Stimulated activated CD4-positive, alpha-beta T cell treated with anti-CD3 and anti-CD28 coated beads, TNF-alpha, amount 100 ng/mL, for 4 hours (primary cell): ENCODE measurements at regions not wholly inside any gene's neighbourhood (a gene's known extent, or its start where the extent isn't known, plus 50 kb on each side); places are given as distances from the start of the nearest gene placed in this dataset.

Experiments used
- DNase-seq, 3 experiments: peaks; one replicate each; pipeline ENCODE4 v3.0.0-alpha.2; 2020; ENCODE audit warnings: low read depth in 3 of 3

- DNase-seq, result no peak
Observed at GRCh38 chr1:172952516-172952915, 98.2 kb downstream of the TNFSF18 start.

- no peak for DNase-seq
Observed at GRCh38 chr1:172954476-172955150, 96.1 kb downstream of the TNFSF18 start.

GRCh38 chr1:172955161-172955815, 95.5 kb downstream of the TNFSF18 start:
- no peak for DNase-seq

- DNase-seq, result no peak
Observed at GRCh38 chr1:172956871-172957270, 93.9 kb downstream of the TNFSF18 start.

GRCh38 chr1:172957491-172957890, 93.2 kb downstream of the TNFSF18 start:
- no peak for DNase-seq

GRCh38 chr1:172959571-172959970, 91.2 kb downstream of the TNFSF18 start:
- DNase-seq, result no peak

- no peak for DNase-seq
Observed at GRCh38 chr1:172960019-172960418, 90.7 kb downstream of the TNFSF18 start.

- no peak for DNase-seq
Observed at GRCh38 chr1:172960454-172961208, 90.1 kb downstream of the TNFSF18 start.

- DNase-seq, result no peak
Observed at GRCh38 chr1:172964864-172965263, 85.9 kb downstream of the TNFSF18 start.

- DNase-seq, result no peak
Observed at GRCh38 chr1:172966844-172967540, 83.7 kb downstream of the TNFSF18 start.

- no peak for DNase-seq
Observed at GRCh38 chr1:172967936-172968335, 82.8 kb downstream of the TNFSF18 start.

- DNase-seq, result no peak
Observed at GRCh38 chr1:172969611-172970010, 81.1 kb downstream of the TNFSF18 start.

- DNase-seq, result no peak
Observed at GRCh38 chr1:172970186-172970585, 80.6 kb downstream of the TNFSF18 start.

- DNase-seq, result no peak
Observed at GRCh38 chr1:172971241-172971640, 79.5 kb downstream of the TNFSF18 start.

GRCh38 chr1:172972258-172972657, 78.5 kb downstream of the TNFSF18 start:
- DNase-seq, result no peak

- no peak for DNase-seq
Observed at GRCh38 chr1:172973424-172973823, 77.3 kb downstream of the TNFSF18 start.

GRCh38 chr1:172976222-172977041, 74.3 kb downstream of the TNFSF18 start:
- no peak for DNase-seq

GRCh38 chr1:172977296-172978017, 73.3 kb downstream of the TNFSF18 start:
- DNase-seq, result no peak

GRCh38 chr1:172978595-172978994, 72.1 kb downstream of the TNFSF18 start:
- no peak for DNase-seq

GRCh38 chr1:172979828-172980227, 70.9 kb downstream of the TNFSF18 start:
- no peak for DNase-seq

- DNase-seq, result no peak
Observed at GRCh38 chr1:172980456-172980855, 70.3 kb downstream of the TNFSF18 start.
